H1 (cell line): ENCODE measurements at regions not wholly inside any gene's neighbourhood (a gene's known extent, or its start where the extent isn't known, plus 50 kb on each side); places are given as distances from the start of the nearest gene placed in this dataset.

Source experiments
- CTCF ChIA-PET: fragments of 300-600 bp; sonication (Branson Sonifier 250); formaldehyde crosslinking; loops from one replicate; lab custom pipeline; 2021; ENCODE audit not compliant: partially characterized antibody; lab: Charles Lee
- POLR2A ChIA-PET: fragments of 300-600 bp; sonication (Branson Sonifier 250); formaldehyde crosslinking; loops from one replicate; lab custom pipeline; 2021; ENCODE audit warnings: inconsistent platforms; ENCODE audit not compliant: partially characterized antibody; lab: Charles Lee
- DNase-seq, 2 experiments: peaks; one replicate each; pipeline versions ENCODE4 v3.0.0 to v3.0.0-alpha.2; 2010 to 2022; ENCODE audit warnings: low spot score in 2 of 2, low read depth in 1 of 2, mixed read lengths in 1 of 2
- FAIRE-seq: peaks from 2 replicates; lab custom pipeline; 2011; peaks lifted over from hg19 to GRCh38; lab: Jason Lieb, UNC
- H2AFZ ChIP-seq: 2 replicates; pipeline ENCODE4 v1.8.1; 2012; ENCODE audit warnings: low read length, inconsistent platforms
- H2AK5ac ChIP-seq: 2 replicates; pipeline ENCODE4 v1.6.1; 2013; ENCODE audit warnings: low read depth, low read length
- H2BK120ac ChIP-seq: replicated peaks from 2 replicates; pipeline ENCODE3; 2013; ENCODE audit warnings: low read depth, low read length, inconsistent platforms
- H2BK12ac ChIP-seq: 2 replicates; pipeline ENCODE4 v1.6.1; 2013; ENCODE audit warnings: low read depth, low read length
- H2BK15ac ChIP-seq: 2 replicates; pipeline ENCODE4 v1.6.1; 2013; ENCODE audit warnings: low read length
- H2BK20ac ChIP-seq: 2 replicates; pipeline ENCODE4 v1.6.1; 2013; ENCODE audit warnings: low read length
- H2BK5ac ChIP-seq: 2 replicates; pipeline ENCODE4 v1.6.1; 2013; ENCODE audit warnings: low read depth, low read length
- H3K14ac ChIP-seq: 2 replicates; pipeline ENCODE4 v1.6.1; 2013; ENCODE audit warnings: inconsistent platforms; ENCODE audit not compliant: insufficient read length
- H3K18ac ChIP-seq: 2 replicates; pipeline ENCODE4 v1.6.1; 2013; ENCODE audit warnings: low read length; ENCODE audit errors: extremely low read depth
- H3K23ac ChIP-seq: 2 replicates; pipeline ENCODE4 v1.6.1; 2013; ENCODE audit warnings: inconsistent platforms; ENCODE audit not compliant: insufficient read length
- H3K23me2 ChIP-seq: 2 replicates; pipeline ENCODE4 v1.6.1; 2013; ENCODE audit warnings: low read depth, low read length
- H3K27ac ChIP-seq: 2 replicates; pipeline ENCODE4 v1.6.1; 2011; ENCODE audit warnings: low read depth, low read length, inconsistent platforms
- H3K27me3 ChIP-seq, 4 experiments: replicated peaks in 1 of 4; 1 replicate in 1 of 4; 2 replicates in 3 of 4; pipeline versions ENCODE4 v1.6.1 to v1.8.1; 2011 to 2013; ENCODE audit warnings: low read length in 3 of 4, mild to moderate bottlenecking in 3 of 4, inconsistent platforms in 2 of 4, mixed read lengths in 2 of 4, moderate library complexity in 1 of 4; ENCODE audit not compliant: control insufficient read depth in 3 of 4, insufficient read depth in 3 of 4; ENCODE audit errors: extremely low read depth in 1 of 4
- H3K36me3 ChIP-seq, 4 experiments: 2 replicates each; pipeline versions ENCODE4 v1.6.1 to v1.8.1; 2011 to 2013; ENCODE audit warnings: mild to moderate bottlenecking in 4 of 4, low read length in 3 of 4, moderate library complexity in 2 of 4, control low read depth in 1 of 4, inconsistent platforms in 1 of 4; ENCODE audit not compliant: insufficient read depth in 4 of 4, control insufficient read depth in 2 of 4
- H3K4ac ChIP-seq: replicated peaks from 2 replicates; pipeline ENCODE3; 2013; ENCODE audit warnings: low read length, low read depth, mixed read lengths, inconsistent platforms; ENCODE audit not compliant: insufficient read length
- H3K4me1 ChIP-seq, 4 experiments: replicated peaks in 1 of 4; 1 replicate in 1 of 4; 2 replicates in 3 of 4; pipeline versions ENCODE4 v1.6.1 to v1.8.1; 2011 to 2013; ENCODE audit warnings: low read length in 3 of 4, inconsistent platforms in 2 of 4, mixed read lengths in 1 of 4; ENCODE audit not compliant: insufficient read depth in 4 of 4, control insufficient read depth in 3 of 4
- H3K4me2 ChIP-seq, 2 experiments: 2 replicates each; pipeline versions ENCODE4 v1.6.1 to v1.8.1; 2011 to 2013; ENCODE audit warnings: low read depth in 2 of 2, low read length in 2 of 2, control low read depth in 1 of 2, inconsistent platforms in 1 of 2, mild to moderate bottlenecking in 1 of 2; ENCODE audit not compliant: insufficient read depth in 1 of 2
- H3K4me3 ChIP-seq, 4 experiments: fragments of 200-600, 300-600 bp in 1 of 4; sonication (generic), shearing (Covaris generic), sonication (Bioruptor Twin) in 1 of 4; 2 replicates each; pipeline versions ENCODE4 v1.5.1 to v1.8.1; 2011 to 2016; ENCODE audit warnings: low read length in 4 of 4, low read depth in 3 of 4, control low read depth in 2 of 4, inconsistent platforms in 2 of 4, mild to moderate bottlenecking in 2 of 4, mixed read lengths in 1 of 4, moderate library complexity in 1 of 4; ENCODE audit not compliant: insufficient read depth in 2 of 4; ENCODE audit errors: extremely low read depth in 1 of 4
- H3K56ac ChIP-seq: replicated peaks from 2 replicates; pipeline ENCODE3; 2013; ENCODE audit warnings: low read depth, mild to moderate bottlenecking, mixed read lengths, low read length, inconsistent platforms; ENCODE audit not compliant: insufficient read length
- H3K79me1 ChIP-seq: 2 replicates; pipeline ENCODE4 v1.6.1; 2013; ENCODE audit warnings: low read depth, low read length, control low read depth
- H3K79me2 ChIP-seq, 2 experiments: 2 replicates each; pipeline versions ENCODE4 v1.6.1 to v1.8.1; 2012 to 2013; ENCODE audit warnings: low read length in 2 of 2, mild to moderate bottlenecking in 2 of 2, inconsistent platforms in 1 of 2; ENCODE audit not compliant: insufficient read depth in 2 of 2, control insufficient read depth in 1 of 2
- H3K9ac ChIP-seq, 4 experiments: replicated peaks in 1 of 4; 1 replicate in 1 of 4; 2 replicates in 3 of 4; pipeline versions ENCODE4 v1.6.1 to v1.8.1; 2011 to 2013; ENCODE audit warnings: low read depth in 3 of 4, low read length in 3 of 4, control low read depth in 2 of 4, mild to moderate bottlenecking in 2 of 4, moderate library complexity in 2 of 4, inconsistent platforms in 1 of 4; ENCODE audit errors: extremely low read depth in 1 of 4
- H3K9me3 ChIP-seq, 2 experiments: 2 replicates each; pipeline versions ENCODE4 v1.6.1 to v1.8.1; 2012 to 2013; ENCODE audit warnings: mild to moderate bottlenecking in 2 of 2, moderate library complexity in 2 of 2, control low read depth in 1 of 2, inconsistent platforms in 1 of 2, low read depth in 1 of 2, low read length in 1 of 2, mixed read lengths in 1 of 2; ENCODE audit not compliant: insufficient read depth in 2 of 2
- H4K20me1 ChIP-seq, 2 experiments: replicated peaks in 1 of 2; 2 replicates each; pipeline versions ENCODE3 to v1.8.1; 2011 to 2013; ENCODE audit warnings: inconsistent platforms in 2 of 2, low read length in 2 of 2, mild to moderate bottlenecking in 1 of 2; ENCODE audit not compliant: insufficient read depth in 2 of 2, control insufficient read depth in 1 of 2
- H4K5ac ChIP-seq: 2 replicates; pipeline ENCODE4 v1.6.1; 2013; ENCODE audit warnings: low read length, low read depth, mixed read lengths, inconsistent platforms; ENCODE audit not compliant: insufficient read length
- H4K8ac ChIP-seq: 2 replicates; pipeline ENCODE4 v1.8.0; 2013; ENCODE audit warnings: mild to moderate bottlenecking, moderate library complexity, low read length, inconsistent platforms; ENCODE audit not compliant: insufficient read depth; ENCODE audit errors: extremely low read depth
- H4K91ac ChIP-seq: replicated peaks from 2 replicates; pipeline ENCODE3; 2013; ENCODE audit warnings: low read length, mixed read lengths, inconsistent platforms; ENCODE audit not compliant: insufficient read length
- ASH2L ChIP-seq: fragments of 200-600, 300-600 bp; sonication (generic); IDR thresholded peaks from one replicate; pipeline ENCODE4 v1.7.1; 2017; ENCODE audit warnings: low read length
- BRCA1 ChIP-seq: IDR thresholded peaks from 2 replicates; pipeline ENCODE4 v1.6.1; 2012; ENCODE audit warnings: low read depth, low read length, improper control_type of control experiment
- CBX8 ChIP-seq: fragments of 300-800, 300-1000 bp; sonication (generic); IDR thresholded peaks from 2 replicates; pipeline ENCODE4 v1.7.1; 2016; ENCODE audit warnings: low read depth, low read length, borderline replicate concordance
- EGR1 ChIP-seq: IDR thresholded peaks from 2 replicates; pipeline ENCODE4 v1.6.1; 2011; ENCODE audit warnings: low read depth, low read length, borderline replicate concordance
- JUND ChIP-seq: IDR thresholded peaks from 2 replicates; pipeline ENCODE4 v1.6.1; 2011; ENCODE audit warnings: mild to moderate bottlenecking, improper control_type of control experiment, low read length
- SAP30 ChIP-seq: fragments of 300-600 bp; sonication (generic); IDR thresholded peaks from 2 replicates; pipeline ENCODE4 v1.7.1; 2012; ENCODE audit warnings: low read length, moderate library complexity, mild to moderate bottlenecking, inconsistent platforms; ENCODE audit not compliant: insufficient read depth, insufficient replicate concordance
- YY1 ChIP-seq: IDR thresholded peaks from 2 replicates; pipeline ENCODE4 v1.6.1; 2011; ENCODE audit warnings: low read depth, mild to moderate bottlenecking, low read length
- WGBS, 2 experiments: shearing (Covaris generic) in 1 of 2; methylation state at CpG; one replicate each; pipeline versions ENCODE4 v1.1.6 to v1.1.7; 2013 to 2015; ENCODE audit warnings: low lambda C conversion rate in 2 of 2, mixed read lengths in 2 of 2, inconsistent platforms in 1 of 2, low coverage in 1 of 2, missing lambda C conversion rate in 1 of 2; ENCODE audit not compliant: insufficient replicate concordance in 2 of 2, insufficient coverage in 1 of 2, insufficient read length in 1 of 2; ENCODE audit errors: extremely low coverage in 1 of 2, missing lambda C conversion rate in 1 of 2; 5-methylcytosine and 5-hydroxymethylcytosine counted together
- TF ChIP-seq, protein P1 (sequence below): IDR thresholded peaks from 2 replicates; pipeline ENCODE4 v1.6.1; 2012; ENCODE audit warnings: low read length, inconsistent platforms

DNA sequence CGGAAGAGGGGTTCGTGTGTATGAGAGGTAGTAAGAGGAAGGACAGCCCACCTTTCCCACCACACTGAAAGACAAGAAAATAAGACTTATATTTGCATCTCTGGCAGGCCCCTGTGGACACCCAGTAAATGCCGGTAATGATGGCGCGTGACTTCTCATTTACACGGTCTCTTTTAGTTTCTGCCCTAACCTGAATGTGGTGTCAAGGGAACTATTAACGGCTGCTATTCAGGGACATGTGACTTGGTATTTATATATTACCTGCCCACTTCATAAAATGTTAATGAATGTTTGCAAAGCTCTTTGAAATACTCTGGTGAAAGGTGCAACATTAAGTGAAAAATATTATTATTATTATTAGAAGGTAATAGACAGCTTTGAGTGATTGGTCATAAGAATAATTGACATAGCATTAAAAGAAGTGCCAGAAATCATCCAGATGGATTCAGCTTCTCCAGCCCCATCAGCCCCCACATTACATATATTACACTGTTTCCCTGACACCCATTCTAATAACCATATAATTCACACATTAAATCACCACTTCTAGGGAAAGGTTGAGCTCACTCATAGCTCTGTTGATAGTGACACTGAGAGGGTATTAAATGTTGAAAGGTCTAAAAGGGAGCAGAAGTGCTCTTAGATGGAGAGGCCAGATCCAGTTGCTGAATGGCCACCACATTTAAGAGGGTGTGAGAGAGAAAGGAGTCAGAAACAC, 83.0 kb upstream of the BEND4 start:
- no peak overlapping the region for H3K56ac ChIP-seq
- no peaks in the 10 kb centered on the region for H4K20me1 ChIP-seq
- H3K9ac ChIP-seq = no peak overlapping the region
- no peaks in the 10 kb centered on the region for H3K79me2 ChIP-seq
- FAIRE-seq (no peak), DNase-seq (no peak)
- H2BK5ac ChIP-seq = no peak overlapping the region
- H4K5ac ChIP-seq = no peak overlapping the region
- no peak overlapping the region for H2AK5ac ChIP-seq
- H3K23ac ChIP-seq = no peak overlapping the region
- no peaks in the 10 kb centered on the region for H3K79me1 ChIP-seq
- H3K36me3 ChIP-seq = no peaks in the 10 kb centered on the region; a peak in 1 of 8 replicates
- no peak overlapping the region for H3K18ac ChIP-seq
- no peaks in the 10 kb centered on the region for H3K23me2 ChIP-seq
- ChIA-PET CTCF (interaction anchor here (0.7 to 2.3 kb wide), 7 partner anchors 9 to 122 kb away, joined by 3 to 6 read pairs (median 4); no protein-coding TSS in a partner anchor), POLR2A (no interaction called here)
- no peak overlapping the region for H2AFZ ChIP-seq
- H3K4ac ChIP-seq = no peak overlapping the region
- H3K9me3 ChIP-seq = no peaks in the 10 kb centered on the region
- no peak overlapping the region for H2BK120ac ChIP-seq
- no peak overlapping the region for H2BK12ac ChIP-seq
- no peaks in the 10 kb centered on the region for H3K4me1 ChIP-seq
- no peak overlapping the region for H4K8ac ChIP-seq
- H3K14ac ChIP-seq = no peak overlapping the region
- H3K27ac ChIP-seq = no peak overlapping the region
- H2BK15ac ChIP-seq = no peak overlapping the region
- no peaks in the 10 kb centered on the region for H3K27me3 ChIP-seq
- no peak overlapping the region for H4K91ac ChIP-seq
- 90% methylated on average over 7 of the region's 7 CpGs; no CpG with 5 or more reads in 1 of the 2 experiments for WGBS, 2 experiments
- no peak overlapping the region for H2BK20ac ChIP-seq
- no peak overlapping the region for H3K4me3 ChIP-seq
- no peak overlapping the region for H3K4me2 ChIP-seq
- TF ChIP-seq ASH2L (no peak), YY1 (no peak), CBX8 (no peak), EGR1 (no peak), BRCA1 (no peak), SAP30 (no peak), JUND (no peak)
- TF ChIP-seq, protein P1, sequence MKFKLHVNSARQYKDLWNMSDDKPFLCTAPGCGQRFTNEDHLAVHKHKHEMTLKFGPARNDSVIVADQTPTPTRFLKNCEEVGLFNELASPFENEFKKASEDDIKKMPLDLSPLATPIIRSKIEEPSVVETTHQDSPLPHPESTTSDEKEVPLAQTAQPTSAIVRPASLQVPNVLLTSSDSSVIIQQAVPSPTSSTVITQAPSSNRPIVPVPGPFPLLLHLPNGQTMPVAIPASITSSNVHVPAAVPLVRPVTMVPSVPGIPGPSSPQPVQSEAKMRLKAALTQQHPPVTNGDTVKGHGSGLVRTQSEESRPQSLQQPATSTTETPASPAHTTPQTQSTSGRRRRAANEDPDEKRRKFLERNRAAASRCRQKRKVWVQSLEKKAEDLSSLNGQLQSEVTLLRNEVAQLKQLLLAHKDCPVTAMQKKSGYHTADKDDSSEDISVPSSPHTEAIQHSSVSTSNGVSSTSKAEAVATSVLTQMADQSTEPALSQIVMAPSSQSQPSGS = no peak
